ENCODE measurements at regions not wholly inside any gene's neighbourhood (a gene's known extent, or its start where the extent isn't known, plus 50 kb on each side); places are given as distances from the start of the nearest gene placed in this dataset.

GRCh38 chr7:159331462-159331861, 186.8 kb upstream of the VIPR2 start:
- TF ChIP-seq CTCF (conservative IDR thresholded peaks at IDR 0.05; ENCODE audit: low read depth, low read length) (no peak), EZH2 (IDR thresholded peaks at IDR 0.05; ENCODE audit: low read length, unreplicated experiment) (no peak), EZH2phosphoT487 (IDR thresholded peaks at IDR 0.05; ENCODE audit: borderline replicate concordance, low read length) (no peak)

All from PC-3 (cell line).